Thymus (tissue), 11 donors: ENCODE measurements at regions not wholly inside any gene's neighbourhood (a gene's known extent, or its start where the extent isn't known, plus 50 kb on each side); places are given as distances from the start of the nearest gene placed in this dataset.
"Not testable (repeated sequence)": the region's sequence is repeated elsewhere in the genome, so short reads cannot be mapped to it uniquely, and the experiment has no call there.

ENCODE experiments used
- DNase-seq, 9 donors: peaks; one replicate each; pipeline ENCODE4 v3.0.0-alpha.2; 2013; ENCODE audit warnings: low spot score in 9 of 9, low read depth in 6 of 9, missing footprints in 1 of 9
- H3K27ac ChIP-seq, 2 donors: one replicate each; pipeline ENCODE4 v1.5.1; 2013; ENCODE audit warnings: control low read depth in 1 of 2, low read depth in 1 of 2, low read length in 1 of 2, mild to moderate bottlenecking in 1 of 2, moderate library complexity in 1 of 2
- H3K27me3 ChIP-seq, 2 donors: one replicate each; pipeline ENCODE4 v1.5.1; 2013; ENCODE audit warnings: low read length in 1 of 2; ENCODE audit not compliant: control insufficient read depth in 2 of 2, insufficient read depth in 1 of 2
- H3K36me3 ChIP-seq, 2 donors: one replicate each; pipeline ENCODE4 v1.5.1; 2013; ENCODE audit warnings: low read length in 1 of 2, mild to moderate bottlenecking in 1 of 2, moderate library complexity in 1 of 2; ENCODE audit not compliant: control insufficient read depth in 2 of 2, insufficient read depth in 2 of 2
- H3K4me1 ChIP-seq, 2 donors: one replicate each; pipeline ENCODE4 v1.5.1; 2013; ENCODE audit warnings: low read length in 2 of 2; ENCODE audit not compliant: control insufficient read depth in 2 of 2, insufficient read depth in 2 of 2
- H3K4me3 ChIP-seq, 2 donors: one replicate each; pipeline ENCODE4 v1.5.1; 2013; ENCODE audit warnings: low read length in 2 of 2, control low read depth in 1 of 2, mild to moderate bottlenecking in 1 of 2
- H3K9me3 ChIP-seq, 2 donors: one replicate each; pipeline ENCODE4 v1.5.1; 2013; ENCODE audit warnings: low read length in 1 of 2, mild to moderate bottlenecking in 1 of 2; ENCODE audit not compliant: control insufficient read depth in 2 of 2, insufficient read depth in 1 of 2
- WGBS: extraction: QIAGEN DNeasy Blood & Tissue Kit; methylation state at CpG from one replicate; pipeline ENCODE4 v1.1.7; 2013; 5-methylcytosine and 5-hydroxymethylcytosine counted together
- donor health status: healthy.

DNA sequence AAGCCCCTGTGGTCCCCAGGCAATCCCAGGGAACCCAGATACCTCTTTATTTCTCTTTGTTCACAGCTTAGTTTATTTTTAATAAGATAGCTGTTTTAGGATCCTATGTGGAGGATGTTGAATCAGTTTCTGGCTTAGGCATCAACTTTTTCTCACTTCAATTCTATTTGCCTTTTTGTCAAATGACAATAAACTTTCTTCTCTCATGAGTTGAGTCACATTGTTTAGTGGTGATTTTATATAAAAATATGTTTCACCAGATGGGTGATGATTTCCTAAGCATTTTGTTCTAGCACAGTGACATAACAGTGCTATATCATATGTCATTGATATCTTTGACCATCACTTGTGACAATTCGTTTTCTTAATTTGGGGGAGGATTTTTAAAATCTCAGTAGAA is 198.1 kb upstream of the PUDP start:
- WGBS, result 98% methylated on average over 1 of the region's 1 CpG
- Histone ChIP-seq H3K27ac (no peak overlapping the region), H3K9me3 (no peaks in the 10 kb centered on the region), H3K4me3 (no peak overlapping the region), H3K27me3 (no peaks in the 10 kb centered on the region), H3K4me1 (no peaks in the 10 kb centered on the region), H3K36me3 (peaks cover 0 to 7% of the 10 kb centered on the region in 2 donors)
- no peak for DNase-seq

DNA sequence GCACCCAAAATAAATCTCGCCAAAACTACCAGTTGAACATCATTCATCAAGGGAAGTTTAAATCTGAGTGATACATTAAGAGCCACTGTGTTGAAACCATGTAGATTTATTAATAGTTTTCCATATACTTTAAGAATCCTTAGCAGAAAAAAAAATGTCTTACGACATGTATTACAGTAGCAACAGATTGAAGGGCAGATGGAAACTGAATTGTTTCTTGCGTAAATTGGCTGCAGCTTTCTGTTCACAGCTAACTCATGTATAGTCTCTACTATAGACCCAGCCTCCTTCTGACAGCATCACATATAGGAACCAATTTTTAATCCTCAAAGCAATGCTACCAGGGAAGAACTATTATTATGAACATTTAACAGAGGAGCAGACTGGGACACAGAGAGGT is 195.2 kb upstream of the PUDP start:
- H3K4me3 ChIP-seq, result no peak overlapping the region
- H3K9me3 ChIP-seq, result no peaks in the 10 kb centered on the region
- no peak for DNase-seq
- no peaks in the 10 kb centered on the region for H3K36me3 ChIP-seq
- H3K27ac ChIP-seq, result no peak overlapping the region
- WGBS, result 96% methylated on average over 3 of the region's 3 CpGs
- H3K4me1 ChIP-seq, result no peaks in the 10 kb centered on the region
- H3K27me3 ChIP-seq, result no peaks in the 10 kb centered on the region

GRCh38 chrX:7335816-7336362 is 187.9 kb upstream of the PUDP start:
- H3K27ac ChIP-seq, H3K27me3 ChIP-seq, H3K9me3 ChIP-seq, H3K4me3 ChIP-seq, H3K36me3 ChIP-seq, DNase-seq, H3K4me1 ChIP-seq: not testable (repeated sequence)
- 96% methylated on average over 2 of the region's 2 CpGs for WGBS

DNA sequence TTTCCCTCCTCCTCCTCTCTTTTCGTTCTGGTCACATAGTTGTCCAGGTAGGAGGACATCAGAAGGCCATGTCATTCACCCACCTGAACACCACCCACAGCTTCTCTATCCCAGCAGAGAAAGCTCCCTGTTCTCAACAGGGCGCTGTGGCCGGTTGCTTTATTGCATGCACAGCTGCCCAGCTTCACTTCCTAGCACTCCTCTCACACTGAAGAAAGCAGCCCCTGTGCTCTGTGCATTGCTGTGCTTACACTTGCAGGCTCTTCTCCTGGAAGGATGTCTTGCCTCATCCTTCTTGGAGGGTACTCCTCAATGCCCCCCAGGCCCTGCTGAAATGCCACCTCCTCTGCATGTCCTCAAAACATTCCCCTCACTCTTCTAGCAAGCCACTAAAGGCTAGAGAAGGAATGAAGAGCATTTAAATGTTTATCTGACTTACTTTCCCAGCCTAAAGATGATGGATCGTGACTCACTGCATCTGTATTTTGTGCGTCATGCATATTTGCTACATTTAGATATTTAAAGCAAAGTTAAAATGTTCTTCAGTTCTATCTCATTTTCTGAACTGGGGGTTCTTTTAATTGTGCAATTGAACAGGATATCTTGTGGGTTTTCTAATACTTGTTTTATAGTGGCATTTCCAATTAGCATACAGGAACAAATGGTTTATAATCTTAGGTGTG is 186.4 kb upstream of the PUDP start:
- no peaks in the 10 kb centered on the region for H3K9me3 ChIP-seq
- H3K4me3 ChIP-seq, result no peak overlapping the region

DNA sequence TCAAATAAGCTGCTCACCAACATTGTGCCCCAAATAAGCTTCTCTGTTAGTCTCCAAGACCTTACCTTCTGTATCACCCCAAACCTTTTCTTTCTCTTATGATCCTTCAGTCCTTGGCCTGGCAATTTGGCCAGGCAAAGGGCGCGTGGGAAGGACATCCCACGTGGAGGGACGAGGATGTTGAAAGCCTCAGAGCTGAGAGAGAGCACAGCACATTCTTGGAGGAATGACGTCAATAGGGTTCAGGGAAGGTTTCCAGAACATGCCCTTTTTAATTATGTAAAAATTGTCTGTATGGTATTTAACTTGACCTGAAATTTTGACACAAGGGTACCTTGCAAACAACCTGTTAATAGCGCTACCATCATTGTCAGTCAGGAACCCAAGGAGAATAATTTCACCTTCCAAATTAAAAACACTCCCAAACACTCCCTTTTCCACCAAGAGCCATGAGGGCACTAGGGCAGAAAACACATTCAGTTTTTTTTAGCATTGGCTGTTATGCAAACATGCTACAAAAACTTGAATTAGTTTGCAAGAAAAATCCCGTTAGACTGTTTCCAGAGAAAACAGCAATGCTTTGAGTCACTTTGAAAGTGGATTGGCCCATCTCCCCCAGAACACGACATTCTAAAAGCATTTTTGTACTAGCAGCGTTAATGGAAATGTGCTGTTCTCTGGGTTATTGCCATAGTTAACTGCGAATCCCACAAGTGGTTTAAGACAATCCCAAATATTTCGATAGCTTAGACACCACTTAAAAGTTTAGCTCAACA is 183.2 kb upstream of the PUDP start:
- no peaks in the 10 kb centered on the region for H3K4me1 ChIP-seq
- no peaks in the 10 kb centered on the region for H3K9me3 ChIP-seq
- no peaks in the 10 kb centered on the region for H3K27me3 ChIP-seq
- peaks cover 0 to 13% of the 10 kb centered on the region in 2 donors for H3K36me3 ChIP-seq
- DNase-seq, result no peak
- WGBS, result 97% methylated on average over 11 of the region's 11 CpGs
- no peak overlapping the region for H3K4me3 ChIP-seq
- no peak overlapping the region for H3K27ac ChIP-seq

More for the DNA sequence above, 186.4 kb upstream of the PUDP start:
- no peaks in the 10 kb centered on the region for H3K4me1 ChIP-seq
- peaks cover 0 to 10% of the 10 kb centered on the region in 2 donors for H3K36me3 ChIP-seq
- no peaks in the 10 kb centered on the region for H3K27me3 ChIP-seq
- no peak for DNase-seq
- no peak overlapping the region for H3K27ac ChIP-seq
- 97% methylated on average over 5 of the region's 5 CpGs for WGBS

DNA sequence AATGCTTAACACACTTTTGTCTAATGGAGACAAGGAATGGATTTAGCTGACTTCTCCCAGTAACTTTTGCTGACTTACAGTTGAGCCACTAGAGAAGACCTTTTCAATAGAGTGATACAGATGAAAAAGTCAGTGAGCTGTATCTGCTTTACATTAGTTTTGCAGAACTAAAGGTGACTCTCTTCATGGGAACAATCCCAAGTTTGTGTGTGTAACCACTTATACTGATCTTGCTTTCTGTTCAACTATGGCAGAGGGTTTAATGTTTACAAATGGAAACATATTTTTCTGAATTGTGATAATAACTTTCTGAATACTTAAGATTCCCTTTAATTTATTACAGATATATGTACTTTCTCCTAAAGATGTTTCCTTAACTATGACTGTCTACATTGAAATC is 182.6 kb upstream of the PUDP start:
- no peak overlapping the region for H3K4me3 ChIP-seq
- no peaks in the 10 kb centered on the region for H3K27me3 ChIP-seq
- H3K36me3 ChIP-seq, result peaks cover 0 to 15% of the 10 kb centered on the region in 2 donors
- no peak overlapping the region for H3K27ac ChIP-seq
- H3K4me1 ChIP-seq, result no peaks in the 10 kb centered on the region
- H3K9me3 ChIP-seq, result no peaks in the 10 kb centered on the region
- DNase-seq, result no peak

DNA sequence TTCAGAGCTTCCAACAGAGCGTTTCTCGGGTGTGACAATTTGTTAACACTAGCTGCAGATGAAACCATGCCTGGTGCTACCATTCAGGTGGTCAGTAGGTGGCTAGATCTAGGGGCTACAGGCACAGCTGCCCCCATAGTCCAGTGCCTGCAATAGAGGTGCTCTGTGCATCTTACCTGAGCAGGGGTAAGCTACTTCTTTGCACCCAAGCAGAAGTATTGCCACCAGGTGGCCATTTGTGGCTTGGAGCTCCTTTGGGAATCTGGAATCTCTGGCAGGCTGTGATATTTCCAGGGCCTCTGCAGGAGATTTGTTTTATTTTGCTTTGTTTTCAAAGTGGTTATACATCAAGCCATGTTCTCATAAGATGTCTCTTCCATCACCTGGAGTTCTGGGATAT is 170.7 kb upstream of the PUDP start:
- WGBS, result 95% methylated on average over 2 of the region's 2 CpGs
- Histone ChIP-seq H3K27ac (no peak overlapping the region), H3K36me3 (peaks cover 0 to 2% of the 10 kb centered on the region in 2 donors), H3K4me3 (no peak overlapping the region), H3K4me1 (no peaks in the 10 kb centered on the region), H3K27me3 (no peaks in the 10 kb centered on the region), H3K9me3 (no peaks in the 10 kb centered on the region)
- no peak for DNase-seq

- H3K4me3 ChIP-seq, result no peak overlapping the region
- WGBS, result 98% methylated on average over 7 of the region's 7 CpGs
- no peaks in the 10 kb centered on the region for H3K9me3 ChIP-seq
- H3K27me3 ChIP-seq, result no peaks in the 10 kb centered on the region
- no peak overlapping the region for H3K27ac ChIP-seq
- DNase-seq, result no peak
- peaks cover 0 to 2% of the 10 kb centered on the region in 2 donors for H3K36me3 ChIP-seq
- H3K4me1 ChIP-seq, result no peaks in the 10 kb centered on the region
Observed at GRCh38 chrX:7318241-7318640, 170.3 kb upstream of the PUDP start.

DNA sequence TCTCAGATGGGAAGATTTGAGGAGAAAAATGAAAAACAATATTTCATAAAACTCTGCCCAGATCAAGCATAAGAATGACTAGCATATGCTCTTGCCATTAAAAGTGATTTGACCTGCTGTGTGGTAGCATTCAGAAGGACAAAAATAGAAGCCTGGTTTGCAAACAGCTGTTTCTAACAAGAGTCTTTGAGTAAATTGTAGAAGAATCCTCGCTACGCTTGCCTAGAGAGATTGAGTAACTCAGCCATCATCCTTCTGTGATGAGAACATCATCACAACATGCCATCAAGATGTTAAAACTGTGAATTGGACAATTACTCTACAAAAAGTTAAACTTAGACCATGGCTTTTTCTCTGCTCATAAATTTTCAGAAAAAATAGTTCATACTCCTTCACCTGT is 168.9 kb upstream of the PUDP start:
- 99% methylated on average over 2 of the region's 2 CpGs for WGBS
- H3K27ac ChIP-seq, result no peak overlapping the region

More for the DNA sequence above, 168.9 kb upstream of the PUDP start:
- peaks cover 0 to 2% of the 10 kb centered on the region in 2 donors for H3K36me3 ChIP-seq
- no peak for DNase-seq
- no peaks in the 10 kb centered on the region for H3K27me3 ChIP-seq
- H3K4me3 ChIP-seq, result no peak overlapping the region
- no peaks in the 10 kb centered on the region for H3K9me3 ChIP-seq
- H3K4me1 ChIP-seq, result no peaks in the 10 kb centered on the region
